ENCODE measurements at regions not wholly inside any gene's neighbourhood (a gene's known extent, or its start where the extent isn't known, plus 50 kb on each side); places are given as distances from the start of the nearest gene placed in this dataset.

DNA sequence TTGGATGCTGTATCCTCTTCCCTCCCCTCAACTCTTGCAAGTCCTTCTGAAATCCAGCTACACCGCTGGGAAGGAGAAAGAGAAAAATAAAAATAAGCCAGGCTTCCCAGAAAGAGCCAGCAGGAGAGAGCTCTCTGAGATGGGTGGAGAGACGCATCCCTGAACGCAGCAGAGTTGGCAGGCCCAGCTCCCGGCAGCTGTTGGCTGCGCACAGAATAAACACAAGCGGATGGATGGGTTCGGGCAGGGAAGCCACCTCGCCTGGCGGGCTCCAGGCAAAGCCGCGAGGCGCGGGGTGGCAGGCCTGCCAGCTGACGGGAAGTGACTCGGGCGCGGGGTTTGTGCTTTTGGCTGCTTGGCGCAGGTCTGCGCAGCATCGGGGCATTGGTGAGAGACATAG lies 537.7 kb downstream of the MIAT start:
- TF ChIP-seq GATA2 (IDR thresholded peaks at IDR 0.05; ENCODE audit: low read depth, low read length) (no peak), GATA3 (IDR thresholded peaks at IDR 0.05; ENCODE audit: low read depth, low read length) (no peak)
